A549 (cell line): ENCODE measurements at regions not wholly inside any gene's neighbourhood (a gene's known extent, or its start where the extent isn't known, plus 50 kb on each side); places are given as distances from the start of the nearest gene placed in this dataset.

Experiments
- ATAC-seq, 2 experiments: fragments of 200-7000 bp in 1 of 2; fragments of >200 bp in 1 of 2; cut with Nextera tagmentation in 1 of 2; cut with Tn5 transposase in 1 of 2; 3 replicates each; pipeline versions ENCODE4 v1.8.0 to v1.9.1; 2018 to 2020; ENCODE audit warnings: mild to moderate bottlenecking in 1 of 2, moderate library complexity in 1 of 2
- CTCF ChIA-PET: fragments of 300-600 bp; sonication (Branson Sonifier 250); formaldehyde crosslinking; extraction: SDS; loops from one replicate; lab custom pipeline; 2021; ENCODE audit warnings: antibody characterized with exemption, inconsistent platforms; lab: Yijun Ruan, JAX
- POLR2A ChIA-PET: fragments of 350-600 bp; formaldehyde crosslinking; extraction: SDS; loops from one replicate; lab custom pipeline; 2021; ENCODE audit warnings: antibody characterized with exemption, inconsistent platforms; lab: Yijun Ruan, JAX
- DNase-seq, 2 experiments: peaks; one replicate each; pipeline versions ENCODE4 v3.0.0 to v3.0.0-alpha.2; 2011 to 2016; ENCODE audit warnings: low read depth in 1 of 2, low spot score in 1 of 2
- FAIRE-seq: peaks from 2 replicates; lab custom pipeline; 2011; peaks lifted over from hg19 to GRCh38; lab: Jason Lieb, UNC
- H3K27ac ChIP-seq, 2 experiments: fragments of >200 bp; sonication (Bioruptor Twin); formaldehyde crosslinking; 3 replicates each; pipeline ENCODE4 v1.5.1; 2016 to 2017
- H3K4me1 ChIP-seq: fragments of >200 bp; sonication (Bioruptor Twin); formaldehyde crosslinking; 3 replicates; pipeline ENCODE4 v1.6.1; 2016
- H3K4me2 ChIP-seq: fragments of >200 bp; sonication (Bioruptor Twin); formaldehyde crosslinking; 3 replicates; pipeline ENCODE4 v1.6.1; 2016
- H3K4me3 ChIP-seq: fragments of >200 bp; sonication (Bioruptor Twin); formaldehyde crosslinking; 3 replicates; pipeline ENCODE4 v1.5.1; 2016
- H3K9me3 ChIP-seq: fragments of >200 bp; sonication (Bioruptor Twin); formaldehyde crosslinking; 3 replicates; pipeline ENCODE4 v1.6.1; 2016
- BHLHE40 ChIP-seq: IDR thresholded peaks from 2 replicates; pipeline ENCODE4 v1.6.1; 2012; ENCODE audit warnings: low read depth, low read length, inconsistent platforms
- CBX2 ChIP-seq: fragments of 200-600 bp; sonication (generic); IDR thresholded peaks from 2 replicates; pipeline ENCODE4 v1.6.1; 2016; ENCODE audit warnings: low read depth, mild to moderate bottlenecking, borderline replicate concordance
- ELK1 ChIP-seq: fragments of 150-350 bp; IDR thresholded peaks from 2 replicates; pipeline ENCODE4 v1.6.1; 2014; ENCODE audit warnings: low read depth, mild to moderate bottlenecking, low read length
- FOSL2 ChIP-seq, 2 experiments: fragments of 450-650 bp in 1 of 2; fragments of >200 bp in 1 of 2; sonication (Bioruptor Twin) in 1 of 2; formaldehyde crosslinking; IDR thresholded peaks; 2 replicates each; pipeline versions ENCODE4 v1.5.0 to v1.6.1; 2016 to 2020; ENCODE audit warnings: mild to moderate bottlenecking in 1 of 2, moderate library complexity in 1 of 2
- GATA3 ChIP-seq: IDR thresholded peaks from 2 replicates; pipeline ENCODE4 v1.6.1; 2012; ENCODE audit warnings: borderline replicate concordance
- HDAC2 ChIP-seq: fragments of 200-600 bp; sonication (generic); IDR thresholded peaks from 2 replicates; pipeline ENCODE4 v1.6.1; 2016
- HEYL ChIP-seq: fragments of 250-450 bp; sonication (Bioruptor Pico); IDR thresholded peaks from 2 replicates; pipeline ENCODE4 v1.8.0; 2021; ENCODE audit warnings: mild to moderate bottlenecking, moderate library complexity
- HOXB13 ChIP-seq: fragments of 250-450 bp; sonication (Bioruptor Pico); IDR thresholded peaks from 2 replicates; pipeline ENCODE4 v1.5.0; 2020; ENCODE audit warnings: low read depth, mild to moderate bottlenecking, moderate library complexity
- HOXB5 ChIP-seq: fragments of 250-450 bp; sonication (Bioruptor Pico); IDR thresholded peaks from 2 replicates; pipeline ENCODE4 v1.5.0; 2020; ENCODE audit warnings: mild to moderate bottlenecking, moderate library complexity
- JUNB ChIP-seq: fragments of >200 bp; sonication (Bioruptor Twin); formaldehyde crosslinking; IDR thresholded peaks from 2 replicates; pipeline ENCODE4 v1.6.1; 2016
- NFE2L2 ChIP-seq: fragments of 150-350 bp; conservative IDR thresholded peaks from 2 replicates; pipeline ENCODE4 v1.6.1; 2014; ENCODE audit warnings: low read length
- POLR2A ChIP-seq: IDR thresholded peaks from 2 replicates; pipeline ENCODE4 v1.6.1; 2012; ENCODE audit warnings: mild to moderate bottlenecking, low read length
- RARB ChIP-seq: fragments of 250-450 bp; sonication (Bioruptor Pico); IDR thresholded peaks from 2 replicates; pipeline ENCODE4 v1.8.0; 2021; ENCODE audit warnings: mild to moderate bottlenecking, moderate library complexity
- REST ChIP-seq: fragments of 200-600 bp; sonication (generic); IDR thresholded peaks from 2 replicates; pipeline ENCODE4 v1.6.1; 2016; ENCODE audit warnings: antibody characterized with exemption, mild to moderate bottlenecking, moderate library complexity
- RNF2 ChIP-seq: fragments of 200-600 bp; sonication (generic); IDR thresholded peaks from 2 replicates; pipeline ENCODE4 v1.6.1; 2016; ENCODE audit warnings: low read depth, mild to moderate bottlenecking, antibody characterized with exemption, moderate library complexity, borderline replicate concordance
- TP53 ChIP-seq: fragments of 250-450 bp; sonication (Bioruptor Pico); IDR thresholded peaks from 2 replicates; pipeline ENCODE4 v1.5.0; 2021; ENCODE audit warnings: mild to moderate bottlenecking, moderate library complexity
- ZC3H11A ChIP-seq: fragments of 450-650 bp; IDR thresholded peaks from 2 replicates; pipeline ENCODE4 v1.6.1; 2014; ENCODE audit warnings: antibody characterized with exemption, mild to moderate bottlenecking
- WGBS: methylation state at CpG from one replicate; pipeline ENCODE4 v1.1.6; 2017; ENCODE audit errors: missing lambda C conversion rate; 5-methylcytosine and 5-hydroxymethylcytosine counted together

- no peak for DNase-seq
- no peaks in the 10 kb centered on the region for H3K9me3 ChIP-seq
- WGBS: 70% methylated on average over 2 of the region's 2 CpGs
- no peak overlapping the region for H3K4me2 ChIP-seq
- no peak overlapping the region for H3K4me3 ChIP-seq
- ATAC-seq: no peak
- CTCF ChIA-PET: no interaction called here
- peaks cover 5% of the 10 kb centered on the region; the same call in 2 of the 3 replicates for H3K4me1 ChIP-seq
- no peak for TF ChIP-seq RARB
- TF ChIP-seq HOXB13 (CRISPR knock-in tag): no peak
- TF ChIP-seq ELK1: no peak
- no peak for TF ChIP-seq HDAC2
- no peak for TF ChIP-seq JUNB
- TF ChIP-seq GATA3: no peak
- TF ChIP-seq HOXB5: no peak
- no peak for TF ChIP-seq BHLHE40
- no peak for TF ChIP-seq CBX2
- TF ChIP-seq HEYL: no peak
- TF ChIP-seq, all 56 proteins: peak for 0
- H3K27ac ChIP-seq: no peak overlapping the region
- no peak for FAIRE-seq
- POLR2A ChIA-PET: no interaction called here
Measured at GRCh38 chr13:85314686-85315085, 484.5 kb downstream of the SLITRK6 start.

- FAIRE-seq: no peak
- peaks cover 5% of the 10 kb centered on the region; the same call in 2 of the 3 replicates for H3K4me1 ChIP-seq
- no peak for ATAC-seq
- 40% methylated on average over 6 of the region's 6 CpGs for WGBS
- CTCF ChIA-PET: no interaction called here
- H3K27ac ChIP-seq: no peak overlapping the region
- no peak overlapping the region for H3K4me3 ChIP-seq
- DNase-seq: peak; percentile 0 to 17
- H3K4me2 ChIP-seq: peak overlapping the region; percentile 14; the same call in 1 of the 3 replicates
- TF ChIP-seq FOSL2 (IDR thresholded peaks at IDR 0.05) (no peak), FOSL2 (CRISPR knock-in tag; IDR thresholded peaks at IDR 0.05) (peak; percentile 7; the same call in 1 of the 2 replicates), REST (no peak), TP53 (CRISPR knock-in tag) (no peak), NFE2L2 (no peak)
- POLR2A ChIA-PET: no interaction called here
- H3K9me3 ChIP-seq: no peaks in the 10 kb centered on the region
Measured at GRCh38 chr13:85313761-85314503, 485.3 kb downstream of the SLITRK6 start.

- Histone ChIP-seq H3K4me2 (no peak overlapping the region), H3K4me3 (no peak overlapping the region), H3K27ac (no peak overlapping the region), H3K4me1 (peaks cover 5% of the 10 kb centered on the region; the same call in 2 of the 3 replicates), H3K9me3 (no peaks in the 10 kb centered on the region)
- TF ChIP-seq ZC3H11A: no peak
- 44% methylated on average over 4 of the region's 4 CpGs for WGBS
- no peak for DNase-seq
- POLR2A ChIA-PET: no interaction called here
- no peak for ATAC-seq
- CTCF ChIA-PET: no interaction called here
- FAIRE-seq: no peak
Measured at GRCh38 chr13:85312071-85312470, 487.1 kb downstream of the SLITRK6 start.

GRCh38 chr13:85303630-85304029 lies 495.6 kb downstream of the SLITRK6 start:
- ChIA-PET POLR2A (no interaction called here), CTCF (no interaction called here)
- H3K4me2 ChIP-seq: no peak overlapping the region
- no peaks in the 10 kb centered on the region for H3K9me3 ChIP-seq
- no peak overlapping the region for H3K4me3 ChIP-seq
- DNase-seq (no peak), ATAC-seq (no peak), FAIRE-seq (no peak)
- H3K4me1 ChIP-seq: no peaks in the 10 kb centered on the region
- 15% methylated on average over 4 of the region's 4 CpGs for WGBS
- H3K27ac ChIP-seq: no peak overlapping the region
- no peak for TF ChIP-seq CBX2
- no peak for TF ChIP-seq RNF2
- no peak for TF ChIP-seq POLR2A
